ENCODE measurements at regions not wholly inside any gene's neighbourhood (a gene's known extent, or its start where the extent isn't known, plus 50 kb on each side); places are given as distances from the start of the nearest gene placed in this dataset.

DNA sequence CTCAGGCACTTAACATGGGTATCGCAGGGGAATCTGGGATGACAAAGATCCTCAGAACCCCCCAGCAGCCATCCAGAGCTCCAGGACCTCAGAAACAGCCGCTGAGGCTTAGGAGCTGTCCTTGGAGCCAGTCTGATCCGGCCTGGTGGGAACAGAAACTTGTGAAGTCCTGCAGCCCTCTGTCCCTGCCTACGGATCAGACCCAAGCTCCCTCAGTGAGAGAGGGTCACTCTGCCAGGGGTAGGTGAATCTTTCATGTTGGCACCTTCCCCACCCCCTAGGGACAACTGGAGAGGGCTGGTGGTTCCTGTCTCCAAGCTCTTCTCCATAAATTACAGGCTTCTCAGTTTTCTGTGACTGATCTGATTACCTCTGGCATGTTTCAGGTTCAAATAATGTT is 122.3 kb downstream of the TLR5 start:
- TF ChIP-seq GATA2 (IDR thresholded peaks at IDR 0.05; ENCODE audit: low read depth, low read length) (no peak), GATA3 (IDR thresholded peaks at IDR 0.05; ENCODE audit: low read depth, low read length) (no peak)
